MG63 (cell line): ENCODE measurements at regions not wholly inside any gene's neighbourhood (a gene's known extent, or its start where the extent isn't known, plus 50 kb on each side); places are given as distances from the start of the nearest gene placed in this dataset.
"Not testable (repeated sequence)": the region's sequence is repeated elsewhere in the genome, so short reads cannot be mapped to it uniquely, and the experiment has no call there.

ENCODE experiments used
- DNase-seq: peaks from one replicate; pipeline ENCODE4 v3.0.0-alpha.2; 2020
- H3K27me3 ChIP-seq: fragments of 250-450 bp; sonication (Bioruptor Pico); 2 replicates; pipeline ENCODE4 v1.5.1; 2020; ENCODE audit warnings: mild to moderate bottlenecking, moderate library complexity
- H3K36me3 ChIP-seq: fragments of 250-450 bp; sonication (Bioruptor Pico); 2 replicates; pipeline ENCODE4 v1.5.1; 2020; ENCODE audit warnings: mild to moderate bottlenecking, moderate library complexity
- H3K4me3 ChIP-seq: fragments of 250-450 bp; sonication (Bioruptor Pico); 2 replicates; pipeline ENCODE4 v1.5.1; 2020; ENCODE audit warnings: mild to moderate bottlenecking, moderate library complexity
- H3K9me3 ChIP-seq: fragments of 250-450 bp; sonication (Bioruptor Pico); 2 replicates; pipeline ENCODE4 v1.5.1; 2020; ENCODE audit warnings: mild to moderate bottlenecking, moderate library complexity

DNA sequence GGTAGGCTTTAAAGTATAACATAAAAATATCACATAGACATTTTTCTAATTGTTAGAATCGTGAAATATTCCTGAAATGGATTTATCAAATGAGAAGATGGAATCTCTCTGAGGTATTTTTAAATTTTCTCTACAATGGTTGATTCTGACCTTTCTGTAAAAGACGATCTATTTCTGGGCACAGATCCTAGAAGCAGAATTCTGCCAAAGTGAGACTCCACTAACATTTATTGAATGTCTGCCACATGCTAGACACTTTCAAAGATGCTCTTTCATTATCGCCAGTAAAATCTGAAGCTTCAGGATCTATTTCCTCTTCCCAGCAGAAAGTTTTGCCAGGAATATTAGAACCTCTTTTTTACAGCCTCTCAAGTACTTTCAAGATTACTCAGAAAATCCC is 64.1 kb upstream of the TMEM45B start:
- no peak for DNase-seq

DNA sequence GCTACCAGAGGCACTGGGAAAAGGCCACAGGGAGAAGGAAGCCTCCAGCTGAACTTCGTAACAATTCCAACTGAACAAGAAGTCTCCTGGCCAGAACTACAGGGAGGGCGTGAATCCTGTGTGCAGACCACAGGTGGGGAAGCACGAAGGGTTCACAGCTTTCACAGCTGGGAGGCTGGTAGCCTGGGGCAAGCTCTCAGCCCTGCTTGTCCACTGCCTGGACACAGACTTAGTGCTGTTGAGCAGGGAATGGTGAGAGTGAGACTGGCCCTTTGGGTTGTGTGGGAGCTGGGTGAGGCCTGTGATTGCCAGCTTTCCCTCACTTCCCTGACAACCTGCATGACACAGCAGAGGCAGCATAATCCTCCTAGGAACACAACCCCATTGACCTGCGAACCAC is 52.1 kb upstream of the TMEM45B start:
- not testable (repeated sequence) for H3K27me3 ChIP-seq, H3K36me3 ChIP-seq, H3K9me3 ChIP-seq, DNase-seq, H3K4me3 ChIP-seq

More for the DNA sequence above, 64.1 kb upstream of the TMEM45B start:
- no peak overlapping the region for H3K4me3 ChIP-seq
- 0 out of 2 replicates have a peak, but pooled peaks cover 2% of the 10 kb centered on the region for H3K9me3 ChIP-seq
- peaks cover 2% of the 10 kb centered on the region; the same call in 1 of the 2 replicates for H3K27me3 ChIP-seq
- no peaks in the 10 kb centered on the region for H3K36me3 ChIP-seq

DNA sequence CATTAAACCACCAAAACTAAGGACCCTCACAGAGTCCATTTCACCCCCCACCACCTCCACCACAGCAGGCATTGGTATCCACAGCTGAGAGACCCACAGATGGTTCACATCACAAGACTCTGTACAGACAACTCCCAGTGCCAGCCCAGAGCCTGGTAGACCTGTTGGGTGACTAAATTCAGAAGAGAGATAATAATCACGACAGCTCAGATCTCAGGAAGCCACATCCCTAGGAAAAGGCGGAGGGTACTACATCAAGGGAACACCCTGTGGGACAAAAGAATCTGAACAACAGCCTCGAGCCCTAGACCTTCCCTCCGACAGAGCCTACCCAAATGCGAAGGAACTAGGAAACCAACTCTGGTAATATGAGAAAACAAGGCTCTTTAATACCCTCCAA is 51.4 kb upstream of the TMEM45B start:
- DNase-seq, H3K36me3 ChIP-seq, H3K27me3 ChIP-seq, H3K4me3 ChIP-seq, H3K9me3 ChIP-seq: not testable (repeated sequence)
